Testis (tissue), 2 donors: ENCODE measurements at regions not wholly inside any gene's neighbourhood (a gene's known extent, or its start where the extent isn't known, plus 50 kb on each side); places are given as distances from the start of the nearest gene placed in this dataset.

Experiments used
- DNase-seq: peaks from one replicate; pipeline ENCODE4 v3.0.0-alpha.2; 2019
- H3K27ac ChIP-seq, 2 donors: fragments of 200-600 bp; sonication (generic); one replicate each; pipeline ENCODE4 v1.5.1; 2019
- H3K27me3 ChIP-seq: fragments of 200-600 bp; sonication (generic); one replicate; pipeline ENCODE4 v1.5.1; 2019
- H3K36me3 ChIP-seq: fragments of 200-600 bp; sonication (generic); one replicate; pipeline ENCODE4 v1.5.1; 2017; ENCODE audit warnings: low read depth; ENCODE audit errors: missing control alignments
- H3K4me1 ChIP-seq: fragments of 200-600 bp; sonication (generic); one replicate; pipeline ENCODE4 v1.5.1; 2019
- H3K4me3 ChIP-seq, 2 donors: fragments of 200-600 bp; sonication (generic); one replicate each; pipeline ENCODE4 v1.5.1; 2017 to 2019
- H3K9me3 ChIP-seq: fragments of 200-600 bp; sonication (generic); one replicate; pipeline ENCODE4 v1.5.1; 2017
- CTCF ChIP-seq, 3 experiments: fragments of 450-650 bp in 2 of 3; fragments of 200-600 bp in 1 of 3; sonication (generic) in 1 of 3; IDR thresholded peaks; one replicate each; pipeline ENCODE4 v1.5.1; 2016 to 2019; ENCODE audit warnings: antibody characterized with exemption in 3 of 3, mild to moderate bottlenecking in 2 of 3, moderate library complexity in 1 of 3
- POLR2A ChIP-seq: fragments of 450-650 bp; IDR thresholded peaks from one replicate; pipeline ENCODE4 v1.6.1; 2017; ENCODE audit warnings: antibody characterized with exemption, mild to moderate bottlenecking, moderate library complexity
- WGBS, 2 donors: methylation state at CpG; one replicate each; pipeline ENCODE4 v1.1.5; 2018; 5-methylcytosine and 5-hydroxymethylcytosine counted together
- intact Hi-C: fragments of 100-400 bp; cut with DNase I; formaldehyde crosslinking; loops from one replicate; pipeline ENCODE4 v1.15.1; 2023; ENCODE audit warnings: low total_unique reads

- WGBS, 2 donors = 56 to 58% methylated on average over 21 of the region's 21 CpGs
- intact Hi-C loops = no loop called here
- Histone ChIP-seq H3K36me3 (no peaks in the 10 kb centered on the region), H3K9me3 (no peaks in the 10 kb centered on the region), H3K4me3 (no peak overlapping the region), H3K4me1 (no peaks in the 10 kb centered on the region), H3K27ac (no peak overlapping the region), H3K27me3 (no peaks in the 10 kb centered on the region)
- peak; percentile 79 for DNase-seq
- TF ChIP-seq CTCF (IDR thresholded peaks at IDR 0.05) (no peak), POLR2A (no peak)
Measured at GRCh38 chr14:100486025-100486828, 101.0 kb downstream of the BEGAIN start.
